Coronary artery (tissue), 2 donors: ENCODE measurements at regions not wholly inside any gene's neighbourhood (a gene's known extent, or its start where the extent isn't known, plus 50 kb on each side); places are given as distances from the start of the nearest gene placed in this dataset.

Experiments used
- DNase-seq: peaks from one replicate; pipeline ENCODE4 v3.0.0-alpha.2; 2017; ENCODE audit warnings: low spot score
- H3K27ac ChIP-seq, 2 donors: fragments of 200-600 bp; sonication (generic); one replicate each; pipeline ENCODE4 v1.5.1; 2016 to 2019
- H3K4me3 ChIP-seq: fragments of 200-600 bp; sonication (generic); 2 replicates; pipeline ENCODE4 v1.5.1; 2016; ENCODE audit warnings: mild to moderate bottlenecking, moderate library complexity
- TF ChIP-seq, protein P1 (sequence below): fragments of 200-600 bp; sonication (generic); IDR thresholded peaks from one replicate; pipeline ENCODE4 v1.5.1; 2019; ENCODE audit warnings: antibody characterized with exemption

DNA sequence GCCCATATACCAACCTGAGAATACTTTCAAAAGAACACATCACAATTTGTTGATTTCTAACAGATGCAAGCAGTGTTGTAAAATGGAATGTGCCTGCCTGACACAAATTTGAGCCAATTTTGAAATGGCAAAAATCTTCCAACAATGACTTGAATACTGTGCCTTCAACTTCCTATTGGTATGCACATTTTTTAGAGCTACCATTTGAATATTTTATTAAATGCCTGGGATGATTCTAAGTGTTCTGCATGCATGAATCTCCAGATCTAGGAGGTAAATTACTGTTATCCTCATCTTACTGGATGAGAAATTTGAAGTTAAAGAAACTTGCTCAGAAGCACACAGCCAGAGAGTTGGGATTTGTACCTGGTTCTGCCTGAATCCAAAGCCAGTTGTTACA is 282.8 kb upstream of the LRRN1 start:
- TF ChIP-seq, protein P1, sequence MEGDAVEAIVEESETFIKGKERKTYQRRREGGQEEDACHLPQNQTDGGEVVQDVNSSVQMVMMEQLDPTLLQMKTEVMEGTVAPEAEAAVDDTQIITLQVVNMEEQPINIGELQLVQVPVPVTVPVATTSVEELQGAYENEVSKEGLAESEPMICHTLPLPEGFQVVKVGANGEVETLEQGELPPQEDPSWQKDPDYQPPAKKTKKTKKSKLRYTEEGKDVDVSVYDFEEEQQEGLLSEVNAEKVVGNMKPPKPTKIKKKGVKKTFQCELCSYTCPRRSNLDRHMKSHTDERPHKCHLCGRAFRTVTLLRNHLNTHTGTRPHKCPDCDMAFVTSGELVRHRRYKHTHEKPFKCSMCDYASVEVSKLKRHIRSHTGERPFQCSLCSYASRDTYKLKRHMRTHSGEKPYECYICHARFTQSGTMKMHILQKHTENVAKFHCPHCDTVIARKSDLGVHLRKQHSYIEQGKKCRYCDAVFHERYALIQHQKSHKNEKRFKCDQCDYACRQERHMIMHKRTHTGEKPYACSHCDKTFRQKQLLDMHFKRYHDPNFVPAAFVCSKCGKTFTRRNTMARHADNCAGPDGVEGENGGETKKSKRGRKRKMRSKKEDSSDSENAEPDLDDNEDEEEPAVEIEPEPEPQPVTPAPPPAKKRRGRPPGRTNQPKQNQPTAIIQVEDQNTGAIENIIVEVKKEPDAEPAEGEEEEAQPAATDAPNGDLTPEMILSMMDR: no peak
- no peak for DNase-seq
- Histone ChIP-seq H3K27ac (no peak overlapping the region), H3K4me3 (no peak overlapping the region)

DNA sequence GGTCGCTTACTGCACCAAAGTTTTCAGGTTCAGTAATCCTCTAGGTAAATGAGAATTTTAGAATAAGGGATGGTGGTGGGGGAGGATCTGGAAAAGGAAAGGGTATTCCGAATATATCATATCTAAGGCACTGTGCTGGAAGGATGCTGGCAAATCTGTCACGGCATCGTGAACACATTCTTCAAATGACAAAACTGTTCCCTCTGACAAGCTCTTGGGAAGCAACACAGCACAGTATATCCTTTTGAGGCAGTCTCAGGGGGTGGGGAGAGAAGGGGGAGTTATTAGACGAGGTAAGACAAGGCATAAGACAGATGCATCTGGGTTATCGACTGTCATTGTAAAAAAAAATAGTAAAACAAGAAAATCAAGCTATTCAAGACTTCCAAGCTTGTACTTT is 289.6 kb upstream of the LRRN1 start:
- DNase-seq: no peak
- TF ChIP-seq, protein P1: no peak
- H3K27ac ChIP-seq: no peak overlapping the region

DNA sequence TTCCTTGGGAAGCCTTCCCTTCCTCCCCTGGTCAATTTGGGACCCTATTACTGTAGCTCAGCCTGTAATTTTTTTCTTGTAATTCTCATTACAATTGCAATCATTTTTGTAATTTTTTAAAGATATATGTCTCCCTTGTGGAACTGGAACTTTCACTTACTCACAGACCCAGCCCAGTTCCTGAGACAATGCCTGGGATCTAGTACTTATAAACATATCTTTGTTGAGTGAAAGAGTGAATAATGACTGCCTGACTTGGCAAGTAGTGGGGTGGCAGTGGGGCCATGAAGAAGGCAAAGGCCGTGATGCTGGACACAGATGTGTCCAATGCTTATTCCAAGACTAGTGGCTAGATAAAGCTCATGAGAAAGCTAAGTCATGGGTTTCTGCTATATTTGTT is 294.5 kb upstream of the LRRN1 start:
- no peak for DNase-seq
- TF ChIP-seq, protein P1: no peak
- Histone ChIP-seq H3K4me3 (no peak overlapping the region), H3K27ac (no peak overlapping the region)

More for the DNA sequence above, 289.6 kb upstream of the LRRN1 start:
- H3K4me3 ChIP-seq: no peak overlapping the region

DNA sequence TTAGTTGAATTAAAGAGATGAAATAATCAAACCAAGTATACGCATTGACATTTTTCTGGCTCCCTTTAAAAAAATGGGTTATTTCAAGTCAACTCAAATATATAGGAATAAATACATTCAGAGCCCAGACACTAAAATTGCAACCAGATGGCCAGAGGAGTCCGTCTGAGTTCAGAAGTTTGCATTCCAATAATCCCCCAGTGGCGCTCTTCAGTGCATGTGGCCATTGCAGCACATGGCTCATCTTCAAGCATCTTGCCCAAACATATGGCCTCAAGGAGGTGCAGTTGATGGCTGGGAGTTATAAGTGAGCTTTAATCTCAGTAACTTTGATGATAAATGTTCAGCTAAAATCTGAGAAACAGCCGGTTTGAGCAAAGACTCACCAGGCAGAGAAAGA is 295.8 kb upstream of the LRRN1 start:
- H3K4me3 ChIP-seq: no peak overlapping the region

DNA sequence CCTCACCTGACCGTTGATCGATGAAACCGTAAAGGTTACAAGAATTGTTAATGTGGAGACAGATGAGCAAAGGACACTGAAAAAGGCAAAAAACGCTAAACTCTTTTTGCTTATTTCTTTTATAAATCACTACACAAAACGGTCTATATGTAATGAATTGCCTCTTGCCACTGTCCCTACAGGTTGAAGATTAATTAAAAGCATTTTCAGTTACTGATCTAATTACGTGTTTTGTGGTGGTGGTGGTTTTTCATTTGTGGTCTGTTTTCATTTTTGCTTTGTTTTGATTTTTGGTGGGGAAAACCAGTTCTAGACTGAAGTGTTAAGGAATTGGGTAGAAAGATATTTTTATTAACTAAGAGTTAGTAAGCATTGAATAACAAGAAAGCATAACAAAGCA is 299.2 kb upstream of the LRRN1 start:
- TF ChIP-seq, protein P1: no peak
- DNase-seq: no peak
- no peak overlapping the region for H3K27ac ChIP-seq
- no peak overlapping the region for H3K4me3 ChIP-seq

More for the DNA sequence above, 295.8 kb upstream of the LRRN1 start:
- DNase-seq: no peak
- TF ChIP-seq, protein P1: no peak
- H3K27ac ChIP-seq: no peak overlapping the region

DNA sequence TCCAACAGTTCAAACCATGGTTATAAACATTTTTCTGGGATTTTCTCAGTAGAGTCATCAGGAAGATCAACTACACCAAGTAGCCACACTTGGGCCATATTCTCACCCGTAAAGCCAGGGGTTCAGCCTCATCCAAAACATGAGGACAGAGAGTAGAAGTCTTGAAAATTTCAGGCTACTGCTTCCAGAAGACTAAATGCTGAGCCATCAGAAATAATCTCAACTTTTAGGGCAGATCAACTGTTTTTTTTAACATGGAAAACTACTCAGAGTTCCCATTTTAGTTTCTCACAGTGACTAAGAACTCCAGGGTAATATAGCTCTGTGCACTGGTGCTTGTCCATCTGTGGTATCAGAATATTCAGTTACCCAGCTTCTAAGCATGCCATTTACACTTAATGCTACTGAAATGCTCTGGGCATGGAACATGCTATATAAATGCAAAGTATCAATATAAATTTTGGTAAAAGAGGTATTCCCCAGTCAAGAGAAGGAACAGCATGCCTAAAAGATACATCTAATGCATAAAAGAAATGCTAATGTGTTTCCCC is 300.1 kb upstream of the LRRN1 start:
- Histone ChIP-seq H3K27ac (no peak overlapping the region), H3K4me3 (no peak overlapping the region)
- DNase-seq: no peak
- TF ChIP-seq, protein P1: no peak

DNA sequence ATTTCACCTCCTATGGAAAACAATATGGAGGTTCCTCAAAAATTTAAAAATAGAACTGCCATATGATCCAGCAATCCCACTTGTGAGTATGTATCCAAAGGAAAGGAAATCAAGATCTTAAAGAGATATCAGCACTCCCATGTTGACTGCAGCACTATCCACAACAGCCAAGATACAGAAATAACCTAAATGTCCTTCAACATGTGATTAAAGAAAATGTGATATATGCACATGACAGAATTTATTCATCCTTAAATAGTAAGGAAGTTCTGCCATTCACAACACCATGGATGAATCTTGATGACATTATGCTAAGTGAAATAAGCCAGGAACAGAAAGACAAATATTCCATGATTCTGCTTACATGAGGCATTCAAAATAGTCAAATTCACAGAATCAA is 303.6 kb upstream of the LRRN1 start:
- no peak overlapping the region for H3K4me3 ChIP-seq
- TF ChIP-seq, protein P1: no peak

More for the DNA sequence above, 303.6 kb upstream of the LRRN1 start:
- DNase-seq: no peak
- no peak overlapping the region for H3K27ac ChIP-seq
